HFF-Myc (cell line): ENCODE measurements at regions not wholly inside any gene's neighbourhood (a gene's known extent, or its start where the extent isn't known, plus 50 kb on each side); places are given as distances from the start of the nearest gene placed in this dataset.

Experiments
- DNase-seq: peaks from one replicate; pipeline ENCODE4 v3.0.0-alpha.2; 2011; ENCODE audit warnings: low read depth; ENCODE audit errors: extremely low read depth
- H3K4me3 ChIP-seq: replicated peaks from 2 replicates; pipeline ENCODE4 v1.5.1; 2011; ENCODE audit warnings: low read depth, mild to moderate bottlenecking, control low read depth, low read length
- TF ChIP-seq, protein P1 (sequence below): IDR thresholded peaks from 2 replicates; pipeline ENCODE4 v1.5.1; 2012; ENCODE audit warnings: mild to moderate bottlenecking, low read depth, low read length, control low read depth; ENCODE audit errors: missing control alignments

DNA sequence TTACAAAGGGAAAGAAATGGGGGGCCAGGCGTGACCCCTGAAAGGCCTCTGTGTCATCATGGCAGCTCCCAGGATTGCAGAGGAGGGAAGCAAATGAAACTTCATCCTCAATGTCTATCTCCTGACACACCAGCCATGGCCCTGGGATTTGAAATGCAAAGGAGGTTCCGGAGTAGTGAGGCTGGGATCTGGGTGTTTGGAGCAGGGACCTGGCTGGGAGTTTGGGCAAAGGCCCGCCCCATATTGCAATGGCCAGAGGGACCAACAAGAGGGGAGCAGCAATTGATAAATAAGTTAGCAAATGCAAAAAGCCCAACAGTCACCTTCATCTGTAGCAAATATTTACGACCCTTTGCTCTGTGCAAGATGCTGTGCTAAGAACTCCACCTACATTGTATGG, 77.7 kb upstream of the CCND1 start:
- TF ChIP-seq, protein P1, sequence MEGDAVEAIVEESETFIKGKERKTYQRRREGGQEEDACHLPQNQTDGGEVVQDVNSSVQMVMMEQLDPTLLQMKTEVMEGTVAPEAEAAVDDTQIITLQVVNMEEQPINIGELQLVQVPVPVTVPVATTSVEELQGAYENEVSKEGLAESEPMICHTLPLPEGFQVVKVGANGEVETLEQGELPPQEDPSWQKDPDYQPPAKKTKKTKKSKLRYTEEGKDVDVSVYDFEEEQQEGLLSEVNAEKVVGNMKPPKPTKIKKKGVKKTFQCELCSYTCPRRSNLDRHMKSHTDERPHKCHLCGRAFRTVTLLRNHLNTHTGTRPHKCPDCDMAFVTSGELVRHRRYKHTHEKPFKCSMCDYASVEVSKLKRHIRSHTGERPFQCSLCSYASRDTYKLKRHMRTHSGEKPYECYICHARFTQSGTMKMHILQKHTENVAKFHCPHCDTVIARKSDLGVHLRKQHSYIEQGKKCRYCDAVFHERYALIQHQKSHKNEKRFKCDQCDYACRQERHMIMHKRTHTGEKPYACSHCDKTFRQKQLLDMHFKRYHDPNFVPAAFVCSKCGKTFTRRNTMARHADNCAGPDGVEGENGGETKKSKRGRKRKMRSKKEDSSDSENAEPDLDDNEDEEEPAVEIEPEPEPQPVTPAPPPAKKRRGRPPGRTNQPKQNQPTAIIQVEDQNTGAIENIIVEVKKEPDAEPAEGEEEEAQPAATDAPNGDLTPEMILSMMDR, result no peak
- no peak for DNase-seq
- no peak overlapping the region for H3K4me3 ChIP-seq

DNA sequence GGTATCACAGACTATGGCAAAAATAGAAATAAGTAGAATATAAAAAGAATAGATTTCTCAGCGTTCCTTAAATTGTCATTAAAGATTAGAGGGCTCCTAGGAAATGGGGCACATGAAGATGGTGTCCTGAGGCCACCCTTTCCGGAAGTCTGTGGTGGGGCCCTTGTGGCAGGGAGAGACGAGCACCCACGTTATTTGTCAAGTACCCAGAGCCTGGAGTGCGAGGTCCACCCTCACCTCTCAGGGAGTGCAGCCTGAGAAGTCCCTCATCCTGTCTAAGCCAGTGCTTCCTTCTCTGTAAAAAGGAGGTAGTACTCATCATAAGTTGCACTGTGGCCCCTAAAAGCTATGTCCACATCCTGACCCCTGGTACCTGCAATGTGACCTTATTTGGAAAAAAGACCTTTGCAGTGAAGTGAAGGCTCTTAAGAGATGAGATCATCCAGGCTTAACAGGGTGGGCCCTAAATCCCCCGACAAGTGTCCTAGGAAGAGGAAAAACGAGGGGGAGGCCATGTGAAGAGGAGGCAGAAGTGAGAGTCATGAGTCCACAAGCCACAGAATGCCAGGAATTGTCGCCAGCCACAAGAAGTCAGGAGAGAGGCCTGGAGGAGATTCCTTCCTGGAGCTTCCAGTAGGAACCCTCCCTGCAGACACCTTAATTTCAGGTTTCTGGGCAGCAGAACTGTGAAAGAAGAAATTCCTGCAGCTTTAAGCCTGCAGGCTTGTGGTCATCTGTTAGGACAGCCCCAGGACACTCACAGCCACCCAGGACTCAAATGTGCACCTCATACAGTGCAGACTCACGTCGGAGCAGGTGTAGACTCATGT, 76.8 kb upstream of the CCND1 start:
- no peak overlapping the region for H3K4me3 ChIP-seq
- DNase-seq, result no peak
- TF ChIP-seq, protein P1, result no peak

DNA sequence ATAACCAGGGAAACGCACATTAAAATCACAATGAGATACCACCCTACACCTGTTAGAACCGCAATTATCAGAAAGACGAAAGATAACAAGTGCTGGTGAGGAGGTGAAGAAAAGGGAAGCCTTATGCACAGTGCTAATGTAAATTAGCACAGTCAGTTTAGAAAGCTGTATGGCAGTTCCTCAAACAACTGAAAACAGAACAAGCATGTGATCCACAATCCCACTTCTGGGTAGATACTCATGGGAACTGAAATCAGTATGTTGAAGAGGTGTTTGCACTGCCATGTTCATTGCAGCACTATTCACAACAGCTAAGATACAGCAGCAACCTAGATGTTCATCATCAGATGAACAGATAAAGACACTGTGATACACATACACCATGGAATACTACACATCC, 75.0 kb upstream of the CCND1 start:
- H3K4me3 ChIP-seq, result no peak overlapping the region
- DNase-seq, result no peak
- TF ChIP-seq, protein P1, result no peak

DNA sequence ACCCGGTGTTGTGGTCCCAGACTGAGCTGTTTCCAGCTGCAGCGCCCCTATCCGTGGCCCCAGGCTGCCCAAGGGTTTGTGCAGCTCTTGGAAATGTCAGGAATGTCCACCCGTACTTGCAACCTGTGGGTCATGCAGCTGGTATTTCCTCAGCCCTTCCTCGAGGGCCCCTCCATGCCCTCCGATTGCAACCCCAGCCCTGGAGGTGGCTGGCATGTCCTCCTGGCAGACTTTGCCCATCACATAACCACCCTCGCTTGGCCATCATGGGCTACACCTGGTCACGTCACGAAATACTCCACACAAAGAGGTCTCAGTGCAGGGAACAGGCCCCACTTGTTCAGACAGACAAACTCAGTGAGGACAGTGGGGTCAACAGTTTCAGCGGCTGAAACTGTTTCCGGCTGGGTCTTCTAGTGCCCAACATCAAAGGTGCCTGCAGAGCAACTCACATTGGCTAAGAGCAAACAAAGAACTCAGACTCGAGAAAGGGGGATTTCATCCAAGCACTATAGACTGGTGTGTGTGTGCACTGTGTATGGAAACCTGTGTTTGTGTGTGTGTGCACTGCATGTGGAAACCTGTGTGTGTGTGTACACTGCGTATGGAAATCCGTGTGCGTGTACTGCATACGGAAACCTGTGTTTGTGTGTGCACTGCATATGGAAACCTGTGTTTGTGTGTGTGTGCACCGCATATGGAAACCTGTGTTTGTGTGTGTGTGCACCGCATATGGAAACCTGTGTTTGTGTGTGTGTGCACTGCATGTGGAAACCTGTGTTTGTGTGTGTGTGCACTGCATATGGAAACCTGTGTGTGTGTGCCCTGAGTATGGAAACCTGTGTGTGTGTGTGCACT, 72.8 kb upstream of the CCND1 start:
- DNase-seq, result no peak
- TF ChIP-seq, protein P1, result no peak

DNA sequence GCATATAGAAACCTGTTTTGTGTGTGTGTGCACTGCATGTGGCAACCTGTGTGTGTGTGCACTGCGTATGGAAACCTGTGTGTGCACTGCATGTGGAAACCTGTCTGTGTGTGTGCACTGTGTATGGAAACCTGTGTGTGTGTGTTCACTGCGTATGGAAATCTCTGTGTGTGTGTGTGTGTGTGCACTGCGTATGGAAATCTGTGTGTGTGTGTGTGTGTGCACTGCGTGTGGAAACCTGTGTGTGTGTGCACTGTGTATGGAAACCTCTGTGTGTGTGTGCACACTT, 72.2 kb upstream of the CCND1 start:
- TF ChIP-seq, protein P1, result no peak

More for the DNA sequence above, 72.8 kb upstream of the CCND1 start:
- no peak overlapping the region for H3K4me3 ChIP-seq

DNA sequence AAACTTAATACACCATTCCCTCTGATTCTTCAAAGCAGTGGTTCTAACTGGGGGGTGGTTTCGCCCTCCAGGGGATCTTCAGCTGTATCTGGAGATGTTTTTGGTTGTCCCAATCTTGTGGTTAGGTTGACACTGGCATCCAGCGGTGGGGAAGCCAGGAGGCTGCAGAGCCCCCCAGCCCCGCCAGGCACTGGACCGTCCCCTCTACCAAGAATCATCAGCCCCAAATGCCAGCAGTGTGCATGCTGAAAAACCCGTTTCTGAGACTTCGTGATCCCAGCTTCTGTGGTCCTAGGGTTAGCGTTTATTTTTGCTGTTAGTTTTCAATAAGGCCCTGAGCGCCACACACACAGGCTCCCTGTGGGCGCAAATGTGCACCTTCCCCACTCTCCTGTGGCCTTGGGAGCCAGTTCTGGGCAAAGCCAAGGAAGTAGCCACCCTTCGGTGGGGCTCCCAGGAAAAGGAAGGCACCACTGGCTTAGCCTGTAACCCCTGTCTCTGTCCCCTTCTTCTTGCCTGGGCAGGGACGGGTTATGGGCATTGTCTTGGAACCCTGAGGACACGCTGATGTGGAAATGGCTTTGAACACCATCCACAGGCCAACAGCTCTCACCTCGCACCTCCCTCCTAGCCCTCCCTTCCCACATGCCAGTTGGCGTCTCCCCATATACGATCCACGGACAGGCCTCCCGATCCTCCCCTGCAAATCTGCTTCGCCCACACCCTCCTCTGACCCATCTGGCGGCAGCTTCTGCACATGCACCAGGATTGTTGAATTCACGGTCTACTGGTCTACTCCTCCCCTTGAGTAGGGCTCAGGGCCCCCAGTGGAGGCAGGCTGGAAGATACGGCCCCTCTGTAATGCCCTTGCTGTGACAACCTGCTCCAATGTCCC, 71.4 kb upstream of the CCND1 start:
- DNase-seq, result no peak
- H3K4me3 ChIP-seq, result no peak overlapping the region
- TF ChIP-seq, protein P1, result no peak

More for the DNA sequence above, 72.2 kb upstream of the CCND1 start:
- H3K4me3 ChIP-seq, result no peak overlapping the region
- DNase-seq, result no peak
